ENCODE measurements at regions not wholly inside any gene's neighbourhood (a gene's known extent, or its start where the extent isn't known, plus 50 kb on each side); places are given as distances from the start of the nearest gene placed in this dataset.

DNA sequence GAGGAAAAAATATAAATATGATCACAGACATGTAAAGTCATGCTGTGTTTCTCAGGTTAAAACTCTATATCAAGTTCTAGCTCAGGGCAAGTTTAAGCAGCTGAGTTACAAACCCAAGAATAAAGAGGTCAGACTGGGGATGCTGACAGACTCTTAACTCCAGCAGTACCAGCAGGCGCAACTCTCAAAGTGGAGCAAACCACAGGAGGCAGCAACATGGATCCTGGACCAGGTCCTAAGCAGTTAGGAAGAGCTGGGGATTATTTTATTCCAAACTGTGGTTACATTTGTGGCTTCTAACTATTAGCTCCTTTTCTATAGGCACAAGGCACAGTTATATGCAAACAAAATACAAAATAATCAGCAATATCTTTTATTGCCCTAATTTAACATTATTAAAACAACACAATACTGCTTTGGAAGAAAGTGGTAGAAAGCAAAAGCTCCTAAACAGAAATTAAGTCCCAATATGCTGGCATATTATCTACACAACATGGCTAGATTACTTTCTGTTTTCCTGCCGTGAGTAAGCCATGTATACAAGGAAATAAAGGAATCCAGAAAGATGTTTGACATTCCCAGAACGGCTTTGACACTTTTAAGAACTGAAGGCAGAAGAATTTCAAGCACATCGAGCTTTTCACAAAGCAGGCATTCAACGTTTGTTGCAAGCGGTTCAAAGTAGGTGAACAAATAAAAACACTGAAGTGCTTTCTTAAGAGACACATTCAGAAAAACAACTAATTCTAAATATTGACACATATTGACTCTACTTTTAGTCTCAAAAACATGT, 378.8 kb upstream of the ZNF608 start:
- H3K4me1 Mint-ChIP-seq (ENCODE audit: low read depth) = no peaks in the 10 kb centered on the region
- H3K36me3 Mint-ChIP-seq (ENCODE audit: insufficient read depth) = no peaks in the 10 kb centered on the region
- DNase-seq = no peak
- no peaks in the 10 kb centered on the region for H3K27me3 Mint-ChIP-seq (ENCODE audit: low read depth)
- no peak overlapping the region for H3K4me3 Mint-ChIP-seq
- no peak for ATAC-seq
- H3K9me3 Mint-ChIP-seq = peaks cover 12% of the 10 kb centered on the region

- ATAC-seq = no peak
- Mint-ChIP-seq H3K27me3 (ENCODE audit: low read depth) (no peaks in the 10 kb centered on the region), H3K36me3 (ENCODE audit: insufficient read depth) (no peaks in the 10 kb centered on the region), H3K4me3 (no peak overlapping the region), H3K9me3 (peaks cover 14% of the 10 kb centered on the region), H3K4me1 (ENCODE audit: low read depth) (no peaks in the 10 kb centered on the region)
- no peak for DNase-seq
Observed at GRCh38 chr5:125126050-125126449, 379.6 kb upstream of the ZNF608 start.

GRCh38 chr5:125129151-125129806, 382.8 kb upstream of the ZNF608 start:
- H3K4me1 Mint-ChIP-seq (ENCODE audit: low read depth) = no peaks in the 10 kb centered on the region
- no peaks in the 10 kb centered on the region for H3K36me3 Mint-ChIP-seq (ENCODE audit: insufficient read depth)
- H3K4me3 Mint-ChIP-seq = no peak overlapping the region
- H3K9me3 Mint-ChIP-seq = peaks cover 20% of the 10 kb centered on the region
- ATAC-seq (no peak), DNase-seq (no peak)
- H3K27me3 Mint-ChIP-seq (ENCODE audit: low read depth) = no peaks in the 10 kb centered on the region

DNA sequence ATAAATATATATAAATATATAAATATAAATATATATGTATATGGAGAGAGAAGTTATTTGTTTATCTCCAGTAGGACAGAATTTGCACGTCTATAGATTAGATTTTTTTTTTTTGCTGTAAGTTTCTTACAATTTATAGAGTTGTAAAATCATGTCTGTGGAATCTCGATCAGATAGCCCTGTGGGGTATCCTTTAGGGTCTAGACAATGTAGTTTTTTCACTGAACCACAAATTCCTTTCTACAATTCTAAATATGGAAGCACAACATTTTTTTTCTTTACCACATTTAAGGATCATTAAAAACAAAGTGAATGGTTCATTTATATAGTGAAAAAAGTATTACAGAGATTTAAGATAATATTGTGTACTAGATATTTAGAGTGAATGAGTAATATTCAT, 384.2 kb upstream of the ZNF608 start:
- H3K36me3 Mint-ChIP-seq (ENCODE audit: insufficient read depth) = no peaks in the 10 kb centered on the region
- peaks cover 20% of the 10 kb centered on the region for H3K9me3 Mint-ChIP-seq
- no peak for ATAC-seq
- no peak overlapping the region for H3K4me3 Mint-ChIP-seq
- no peak for DNase-seq
- no peaks in the 10 kb centered on the region for H3K4me1 Mint-ChIP-seq (ENCODE audit: low read depth)
- H3K27me3 Mint-ChIP-seq (ENCODE audit: low read depth) = no peaks in the 10 kb centered on the region

GRCh38 chr5:125134216-125135081, 388.0 kb upstream of the ZNF608 start:
- Mint-ChIP-seq H3K4me1 (ENCODE audit: low read depth) (no peaks in the 10 kb centered on the region), H3K27me3 (ENCODE audit: low read depth) (no peaks in the 10 kb centered on the region), H3K36me3 (ENCODE audit: insufficient read depth) (no peaks in the 10 kb centered on the region), H3K4me3 (no peak overlapping the region), H3K9me3 (peaks cover 19% of the 10 kb centered on the region)
- DNase-seq = no peak
- no peak for ATAC-seq

DNA sequence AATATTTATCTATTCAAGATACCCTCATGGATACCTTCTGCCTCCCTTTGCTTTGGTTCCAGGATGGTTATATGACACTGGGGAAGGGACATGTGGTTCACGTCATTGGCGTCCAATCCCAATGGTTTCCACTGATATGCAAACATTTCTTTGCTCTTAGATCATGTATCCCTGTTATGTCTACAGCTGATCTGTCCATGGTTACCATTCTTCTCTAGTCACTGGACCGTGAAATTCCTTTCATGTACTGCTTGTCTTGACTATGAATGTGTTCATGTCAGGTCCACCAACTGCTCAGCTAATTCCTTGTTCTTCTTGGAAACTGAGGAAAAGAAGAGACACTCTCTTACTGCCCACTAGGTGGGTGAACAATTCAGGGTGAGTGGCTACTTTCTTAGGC, 391.1 kb upstream of the ZNF608 start:
- Mint-ChIP-seq H3K27me3 (ENCODE audit: low read depth) (no peaks in the 10 kb centered on the region), H3K9me3 (peaks cover 17% of the 10 kb centered on the region), H3K4me3 (no peak overlapping the region), H3K4me1 (ENCODE audit: low read depth) (no peaks in the 10 kb centered on the region), H3K36me3 (ENCODE audit: insufficient read depth) (no peaks in the 10 kb centered on the region)
- DNase-seq (no peak), ATAC-seq (no peak)

GRCh38 chr5:125138266-125138665, 391.8 kb upstream of the ZNF608 start:
- no peaks in the 10 kb centered on the region for H3K4me1 Mint-ChIP-seq (ENCODE audit: low read depth)
- H3K9me3 Mint-ChIP-seq = peaks cover 12% of the 10 kb centered on the region
- DNase-seq (no peak), ATAC-seq (no peak)
- H3K27me3 Mint-ChIP-seq (ENCODE audit: low read depth) = no peaks in the 10 kb centered on the region
- H3K4me3 Mint-ChIP-seq = no peak overlapping the region
- no peaks in the 10 kb centered on the region for H3K36me3 Mint-ChIP-seq (ENCODE audit: insufficient read depth)

DNA sequence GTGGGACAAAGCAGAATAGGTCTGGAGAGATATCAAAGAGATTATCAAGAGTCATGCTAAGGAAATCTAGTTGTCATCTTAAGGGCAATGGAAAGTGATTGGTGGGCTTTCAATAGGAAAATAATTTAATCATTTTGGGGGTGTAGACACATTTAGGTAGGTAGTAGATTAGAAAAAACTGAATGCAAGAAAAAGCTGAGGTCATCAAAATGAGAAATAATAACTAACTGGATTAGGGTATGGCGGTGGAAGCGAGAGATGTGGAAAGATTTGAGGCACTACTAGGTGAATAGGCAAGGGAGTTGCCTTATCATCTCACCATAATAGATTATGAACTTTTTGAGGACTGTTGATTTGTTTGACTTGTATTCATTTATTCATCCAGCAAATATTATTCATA, 393.2 kb upstream of the ZNF608 start:
- no peak overlapping the region for H3K4me3 Mint-ChIP-seq
- ATAC-seq (no peak), DNase-seq (no peak)
- peaks cover 12% of the 10 kb centered on the region for H3K9me3 Mint-ChIP-seq
- no peaks in the 10 kb centered on the region for H3K4me1 Mint-ChIP-seq (ENCODE audit: low read depth)
- H3K36me3 Mint-ChIP-seq (ENCODE audit: insufficient read depth) = no peaks in the 10 kb centered on the region
- no peaks in the 10 kb centered on the region for H3K27me3 Mint-ChIP-seq (ENCODE audit: low read depth)

DNA sequence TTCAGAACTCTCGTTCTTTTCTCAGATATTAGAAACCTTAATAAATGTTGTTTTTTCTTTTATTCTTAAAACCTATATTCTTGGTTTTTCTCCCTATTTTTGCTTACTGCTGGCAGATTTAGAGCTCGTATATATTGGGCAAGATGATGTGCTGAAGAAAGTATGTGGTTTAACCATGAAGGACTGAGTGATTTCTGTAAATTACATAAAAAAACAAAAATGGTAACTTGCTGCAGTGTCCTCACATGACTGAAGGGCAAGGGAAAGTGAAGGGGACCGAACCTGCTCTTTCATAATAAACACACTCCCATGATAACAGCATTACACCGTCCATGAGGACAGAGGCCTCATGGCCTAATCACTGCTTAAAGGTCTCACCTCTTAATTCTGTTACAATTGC, 393.8 kb upstream of the ZNF608 start:
- Mint-ChIP-seq H3K9me3 (peaks cover 12% of the 10 kb centered on the region), H3K27me3 (ENCODE audit: low read depth) (no peaks in the 10 kb centered on the region), H3K4me1 (ENCODE audit: low read depth) (no peaks in the 10 kb centered on the region), H3K36me3 (ENCODE audit: insufficient read depth) (no peaks in the 10 kb centered on the region), H3K4me3 (no peak overlapping the region)
- DNase-seq = no peak
- no peak for ATAC-seq

- Mint-ChIP-seq H3K4me1 (ENCODE audit: low read depth) (no peaks in the 10 kb centered on the region), H3K4me3 (no peak overlapping the region), H3K27me3 (ENCODE audit: low read depth) (no peaks in the 10 kb centered on the region), H3K36me3 (ENCODE audit: insufficient read depth) (no peaks in the 10 kb centered on the region), H3K9me3 (peaks cover 12% of the 10 kb centered on the region)
- DNase-seq (no peak), ATAC-seq (no peak)
Observed at GRCh38 chr5:125140855-125141254, 394.4 kb upstream of the ZNF608 start.

GRCh38 chr5:125142458-125142857, 396.0 kb upstream of the ZNF608 start:
- ATAC-seq (no peak), DNase-seq (no peak)
- H3K36me3 Mint-ChIP-seq (ENCODE audit: insufficient read depth) = no peaks in the 10 kb centered on the region
- peaks cover 11% of the 10 kb centered on the region for H3K9me3 Mint-ChIP-seq
- no peak overlapping the region for H3K4me3 Mint-ChIP-seq
- no peaks in the 10 kb centered on the region for H3K4me1 Mint-ChIP-seq (ENCODE audit: low read depth)
- no peaks in the 10 kb centered on the region for H3K27me3 Mint-ChIP-seq (ENCODE audit: low read depth)

DNA sequence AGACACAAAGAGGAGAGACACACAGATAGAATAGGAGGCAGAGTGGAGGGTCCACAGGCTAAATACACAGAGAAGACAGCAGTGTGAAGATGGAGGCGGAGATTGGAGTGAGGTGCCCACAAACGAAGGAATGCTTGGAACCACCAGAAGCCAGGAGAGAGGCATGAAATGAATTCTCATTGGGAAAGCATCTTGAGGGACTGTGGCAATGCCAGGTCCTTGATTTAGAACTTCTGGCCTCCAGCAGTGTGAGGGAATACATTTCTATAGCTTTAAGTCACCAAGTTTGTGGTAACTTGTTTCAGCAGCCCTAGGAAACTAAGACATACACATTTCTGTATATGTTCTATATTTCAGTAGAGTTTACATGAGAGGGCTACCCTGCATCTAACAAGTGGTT, 396.6 kb upstream of the ZNF608 start:
- ATAC-seq = no peak
- Mint-ChIP-seq H3K27me3 (ENCODE audit: low read depth) (no peaks in the 10 kb centered on the region), H3K4me1 (ENCODE audit: low read depth) (no peaks in the 10 kb centered on the region), H3K9me3 (peaks cover 5% of the 10 kb centered on the region), H3K4me3 (no peak overlapping the region), H3K36me3 (ENCODE audit: insufficient read depth) (no peaks in the 10 kb centered on the region)
- DNase-seq = no peak

DNA sequence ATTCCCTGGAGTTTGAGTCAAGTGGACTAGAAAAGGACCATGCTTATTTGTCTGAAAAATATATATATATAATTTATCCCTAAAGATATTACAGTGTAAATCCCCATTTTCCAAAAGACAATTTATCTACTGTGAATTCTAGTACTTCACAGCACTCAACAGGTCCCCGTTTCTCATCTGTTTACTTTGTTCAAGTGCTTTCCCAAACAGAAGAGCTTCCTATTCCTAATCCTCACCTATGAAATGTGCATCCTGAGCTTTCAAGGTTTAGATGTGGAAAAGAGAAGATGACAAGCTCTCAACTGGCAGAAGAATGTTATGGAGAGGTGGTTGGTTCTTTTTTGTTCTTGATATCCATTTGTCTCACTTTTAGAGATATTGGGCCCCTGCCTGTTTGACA, 401.6 kb upstream of the ZNF608 start:
- no peaks in the 10 kb centered on the region for H3K36me3 Mint-ChIP-seq (ENCODE audit: insufficient read depth)
- DNase-seq (no peak), ATAC-seq (no peak)
- no peaks in the 10 kb centered on the region for H3K27me3 Mint-ChIP-seq (ENCODE audit: low read depth)
- H3K4me3 Mint-ChIP-seq = no peak overlapping the region
- H3K9me3 Mint-ChIP-seq = no peaks in the 10 kb centered on the region
- H3K4me1 Mint-ChIP-seq (ENCODE audit: low read depth) = no peaks in the 10 kb centered on the region

- Mint-ChIP-seq H3K9me3 (no peaks in the 10 kb centered on the region), H3K4me1 (ENCODE audit: low read depth) (no peaks in the 10 kb centered on the region), H3K4me3 (no peak overlapping the region), H3K27me3 (ENCODE audit: low read depth) (no peaks in the 10 kb centered on the region), H3K36me3 (ENCODE audit: insufficient read depth) (no peaks in the 10 kb centered on the region)
- DNase-seq (no peak), ATAC-seq (no peak)
Observed at GRCh38 chr5:125148706-125149105, 402.3 kb upstream of the ZNF608 start.
